HG02970 (cell line): ENCODE measurements at regions not wholly inside any gene's neighbourhood (a gene's known extent, or its start where the extent isn't known, plus 50 kb on each side); places are given as distances from the start of the nearest gene placed in this dataset.
"Not testable (repeated sequence)": the region's sequence is repeated elsewhere in the genome, so short reads cannot be mapped to it uniquely, and the experiment has no call there.

ENCODE experiments used
- ATAC-seq: cut with Tn5 transposase; IDR thresholded peaks from one replicate; pipeline ENCODE4 v1.9.1; 2021; ENCODE audit warnings: mild to moderate bottlenecking, moderate library complexity, moderate number of reproducible peaks; ENCODE audit not compliant: unreplicated experiment, low FRiP score

- no peak for ATAC-seq
These were observed 99.5 kb downstream of the CD83 start for GRCh38 chr6:14216946-14217684.

- no peak for ATAC-seq
These were observed 100.4 kb downstream of the CD83 start for GRCh38 chr6:14217728-14218518.

GRCh38 chr6:14218519-14218800, 100.9 kb downstream of the CD83 start:
- ATAC-seq, result no peak

- ATAC-seq, result no peak
These were observed 104.2 kb downstream of the CD83 start for GRCh38 chr6:14221564-14222279.

- no peak for ATAC-seq
These were observed 105.4 kb downstream of the CD83 start for GRCh38 chr6:14222956-14223355.

GRCh38 chr6:14224359-14225103, 107.0 kb downstream of the CD83 start:
- ATAC-seq, result no peak

- no peak for ATAC-seq
These were observed 108.6 kb downstream of the CD83 start for GRCh38 chr6:14226051-14226660.

- no peak for ATAC-seq
These were observed 111.0 kb downstream of the CD83 start for GRCh38 chr6:14228571-14228970.

GRCh38 chr6:14231071-14231483, 113.5 kb downstream of the CD83 start:
- ATAC-seq, result no peak

- no peak for ATAC-seq
These were observed 114.1 kb downstream of the CD83 start for GRCh38 chr6:14231501-14232280.

GRCh38 chr6:14232889-14233288, 115.3 kb downstream of the CD83 start:
- no peak for ATAC-seq

GRCh38 chr6:14235653-14236356, 118.2 kb downstream of the CD83 start:
- no peak for ATAC-seq

GRCh38 chr6:14239097-14239496, 121.5 kb downstream of the CD83 start:
- no peak for ATAC-seq

GRCh38 chr6:14240411-14241166, 123.0 kb downstream of the CD83 start:
- ATAC-seq, result no peak

GRCh38 chr6:14241255-14242070, 123.9 kb downstream of the CD83 start:
- no peak for ATAC-seq

- ATAC-seq, result not testable (repeated sequence)
These were observed 125.3 kb downstream of the CD83 start for GRCh38 chr6:14242912-14243311.

GRCh38 chr6:14243597-14243996, 126.0 kb downstream of the CD83 start:
- ATAC-seq, result no peak
